Activated naive CD8-positive, alpha-beta T cell treated with anti-CD3 and anti-CD28 coated beads for 36 hours (primary cell): ENCODE measurements at regions not wholly inside any gene's neighbourhood (a gene's known extent, or its start where the extent isn't known, plus 50 kb on each side); places are given as distances from the start of the nearest gene placed in this dataset.
"Not testable (repeated sequence)": the region's sequence is repeated elsewhere in the genome, so short reads cannot be mapped to it uniquely, and the experiment has no call there.

Source experiments
- DNase-seq: peaks from one replicate; pipeline ENCODE4 v3.0.0; 2021
- H3K27ac Mint-ChIP-seq: one replicate; pipeline ENCODE4 v1.8.0; 2022; ENCODE audit warnings: mild to moderate bottlenecking, moderate library complexity, mixed read lengths
- H3K27me3 Mint-ChIP-seq: one replicate; pipeline ENCODE4 v1.8.0; 2022; ENCODE audit warnings: mild to moderate bottlenecking, mixed read lengths
- H3K36me3 Mint-ChIP-seq: one replicate; pipeline ENCODE4 v1.8.0; 2021; ENCODE audit warnings: mild to moderate bottlenecking, mixed read lengths
- H3K4me1 Mint-ChIP-seq: one replicate; pipeline ENCODE4 v1.8.0; 2021; ENCODE audit warnings: mixed read lengths
- H3K4me3 Mint-ChIP-seq: one replicate; pipeline ENCODE4 v1.8.0; 2022; ENCODE audit warnings: mild to moderate bottlenecking, moderate library complexity, mixed read lengths
- H3K9me3 Mint-ChIP-seq: one replicate; pipeline ENCODE4 v1.8.0; 2022; ENCODE audit warnings: mixed read lengths

DNA sequence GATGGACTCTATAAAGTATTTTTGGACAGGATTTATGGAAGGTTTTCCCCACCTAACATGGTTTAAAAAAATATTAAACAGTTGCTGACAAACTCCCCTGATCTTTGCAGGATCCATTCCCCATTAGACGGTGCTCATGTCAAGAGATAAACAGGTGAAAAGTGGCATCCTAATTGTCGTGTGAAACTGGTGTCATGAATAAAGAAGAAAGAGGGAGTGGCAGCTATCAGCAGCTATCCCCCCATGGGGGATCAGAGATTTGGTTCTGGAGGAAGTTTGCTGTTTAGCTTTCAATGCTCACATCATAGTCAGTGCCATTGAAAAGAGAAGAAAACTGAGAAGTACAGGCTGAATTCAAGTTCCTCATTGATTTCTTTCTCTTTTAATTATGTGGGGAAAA lies 329.3 kb upstream of the BRINP1 start:
- Mint-ChIP-seq H3K4me3 (no peak overlapping the region), H3K4me1 (no peaks in the 10 kb centered on the region), H3K9me3 (no peaks in the 10 kb centered on the region), H3K36me3 (no peaks in the 10 kb centered on the region), H3K27me3 (peaks cover 8% of the 10 kb centered on the region), H3K27ac (no peak overlapping the region)
- DNase-seq = no peak

- no peak for DNase-seq
- Mint-ChIP-seq H3K4me3 (no peak overlapping the region), H3K27me3 (peaks cover 8% of the 10 kb centered on the region)
Observed at GRCh38 chr9:119697996-119698395, 328.8 kb upstream of the BRINP1 start.

DNA sequence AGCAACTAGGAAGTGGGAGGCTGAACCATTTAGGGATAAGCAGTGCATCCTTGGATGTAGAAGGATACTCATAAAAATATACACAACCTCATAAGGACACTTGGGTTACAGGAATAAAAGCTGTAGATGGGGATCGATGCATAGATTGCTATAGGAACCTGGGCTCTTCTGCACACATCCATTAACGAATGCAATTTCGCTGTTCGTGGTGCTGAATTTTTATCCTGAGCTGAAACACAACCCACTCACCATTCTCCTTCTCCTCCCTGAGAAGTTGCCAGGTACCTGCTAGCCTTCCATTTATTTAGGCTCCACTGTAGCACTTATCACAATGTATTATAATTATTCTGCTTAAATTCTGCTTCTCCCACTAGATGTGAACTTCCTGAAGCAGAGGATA lies 320.6 kb upstream of the BRINP1 start:
- Mint-ChIP-seq H3K4me3 (no peak overlapping the region), H3K4me1 (no peaks in the 10 kb centered on the region), H3K9me3 (no peaks in the 10 kb centered on the region), H3K27me3 (peaks cover 4% of the 10 kb centered on the region), H3K27ac (no peak overlapping the region), H3K36me3 (no peaks in the 10 kb centered on the region)
- no peak for DNase-seq

More at GRCh38 chr9:119697996-119698395, 328.8 kb upstream of the BRINP1 start:
- Mint-ChIP-seq H3K27ac (no peak overlapping the region), H3K4me1 (no peaks in the 10 kb centered on the region), H3K9me3 (no peaks in the 10 kb centered on the region), H3K36me3 (no peaks in the 10 kb centered on the region)

DNA sequence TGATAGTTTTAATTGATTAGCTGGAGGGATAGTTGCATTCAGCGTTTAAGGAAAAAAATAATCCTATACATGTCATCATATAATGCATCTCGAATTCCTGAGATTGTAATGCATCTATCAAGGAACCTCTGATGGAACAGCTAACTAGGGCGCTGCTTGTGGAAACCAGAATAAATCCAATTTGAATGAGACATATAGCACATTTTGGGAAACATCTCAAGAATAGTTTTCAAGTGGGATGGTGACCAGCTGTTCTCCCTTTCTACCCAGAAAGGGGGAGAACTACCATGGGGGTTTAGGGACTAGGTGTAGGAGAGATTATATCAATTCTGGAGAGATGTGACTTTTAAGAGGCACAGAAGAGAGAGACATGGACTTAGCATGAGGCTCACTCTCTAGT lies 319.3 kb upstream of the BRINP1 start:
- no peaks in the 10 kb centered on the region for H3K27me3 Mint-ChIP-seq
- no peak overlapping the region for H3K27ac Mint-ChIP-seq
- H3K4me1 Mint-ChIP-seq = no peaks in the 10 kb centered on the region
- no peaks in the 10 kb centered on the region for H3K9me3 Mint-ChIP-seq
- H3K4me3 Mint-ChIP-seq = no peak overlapping the region
- no peak for DNase-seq
- H3K36me3 Mint-ChIP-seq = no peaks in the 10 kb centered on the region

DNA sequence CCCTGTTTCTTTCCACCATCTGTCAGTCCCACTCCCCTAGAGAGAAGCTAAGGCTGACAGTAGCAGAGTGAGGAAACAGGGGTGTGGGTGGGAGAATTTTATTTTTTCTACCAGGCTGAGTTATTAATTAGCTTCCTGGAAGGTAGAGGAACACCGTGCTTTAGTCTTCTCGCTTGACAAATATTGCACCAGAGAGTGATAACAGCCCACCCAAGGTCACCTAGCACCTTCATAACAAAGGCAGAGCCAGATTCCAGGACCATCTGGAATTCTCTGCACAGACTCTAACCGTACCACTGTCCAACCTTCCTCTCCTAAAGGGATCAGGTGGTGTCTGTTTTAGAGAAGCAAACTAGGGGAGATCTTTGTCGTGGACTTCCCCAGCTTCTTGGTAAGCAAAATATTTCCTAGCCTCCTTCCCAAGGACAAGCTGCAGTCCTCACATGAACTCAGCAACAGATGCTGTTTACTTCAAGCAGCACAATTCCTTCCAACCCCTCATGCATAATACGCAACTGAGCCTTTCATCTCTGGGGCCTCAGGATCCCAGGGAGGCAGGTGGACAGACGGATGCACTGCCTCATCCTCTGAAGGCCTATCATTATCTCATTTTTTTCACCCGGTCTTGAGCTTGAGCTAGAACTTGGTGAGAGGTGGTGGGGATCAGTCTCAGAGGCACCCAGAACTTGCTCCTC lies 308.7 kb upstream of the BRINP1 start:
- Mint-ChIP-seq H3K36me3 (no peaks in the 10 kb centered on the region), H3K27ac (no peak overlapping the region), H3K27me3 (no peaks in the 10 kb centered on the region), H3K4me1 (no peaks in the 10 kb centered on the region), H3K9me3 (no peaks in the 10 kb centered on the region), H3K4me3 (no peak overlapping the region)
- no peak for DNase-seq

GRCh38 chr9:119675951-119676350 lies 306.7 kb upstream of the BRINP1 start:
- H3K4me1 Mint-ChIP-seq = no peaks in the 10 kb centered on the region
- no peak overlapping the region for H3K27ac Mint-ChIP-seq
- no peak for DNase-seq
- H3K4me3 Mint-ChIP-seq = no peak overlapping the region
- H3K36me3 Mint-ChIP-seq = no peaks in the 10 kb centered on the region
- H3K9me3 Mint-ChIP-seq = no peaks in the 10 kb centered on the region
- no peaks in the 10 kb centered on the region for H3K27me3 Mint-ChIP-seq

- H3K27me3 Mint-ChIP-seq, H3K4me1 Mint-ChIP-seq, H3K9me3 Mint-ChIP-seq, DNase-seq, H3K4me3 Mint-ChIP-seq, H3K36me3 Mint-ChIP-seq, H3K27ac Mint-ChIP-seq: not testable (repeated sequence)
Observed at GRCh38 chr9:119672763-119673162, 303.5 kb upstream of the BRINP1 start.

GRCh38 chr9:119667916-119668315 lies 298.7 kb upstream of the BRINP1 start:
- Mint-ChIP-seq H3K36me3 (no peaks in the 10 kb centered on the region), H3K4me3 (no peak overlapping the region), H3K27me3 (peaks cover 5% of the 10 kb centered on the region), H3K4me1 (no peaks in the 10 kb centered on the region), H3K9me3 (no peaks in the 10 kb centered on the region), H3K27ac (no peak overlapping the region)
- DNase-seq = no peak

GRCh38 chr9:119667163-119667562 lies 297.9 kb upstream of the BRINP1 start:
- Mint-ChIP-seq H3K9me3 (no peaks in the 10 kb centered on the region), H3K27me3 (peaks cover 5% of the 10 kb centered on the region), H3K27ac (no peak overlapping the region), H3K4me3 (no peak overlapping the region), H3K36me3 (no peaks in the 10 kb centered on the region), H3K4me1 (no peaks in the 10 kb centered on the region)
- DNase-seq = no peak

GRCh38 chr9:119662329-119662728 lies 293.1 kb upstream of the BRINP1 start:
- Mint-ChIP-seq H3K27me3 (no peaks in the 10 kb centered on the region), H3K4me1 (no peaks in the 10 kb centered on the region), H3K4me3 (no peak overlapping the region), H3K36me3 (no peaks in the 10 kb centered on the region), H3K9me3 (no peaks in the 10 kb centered on the region), H3K27ac (no peak overlapping the region)
- DNase-seq = no peak

DNA sequence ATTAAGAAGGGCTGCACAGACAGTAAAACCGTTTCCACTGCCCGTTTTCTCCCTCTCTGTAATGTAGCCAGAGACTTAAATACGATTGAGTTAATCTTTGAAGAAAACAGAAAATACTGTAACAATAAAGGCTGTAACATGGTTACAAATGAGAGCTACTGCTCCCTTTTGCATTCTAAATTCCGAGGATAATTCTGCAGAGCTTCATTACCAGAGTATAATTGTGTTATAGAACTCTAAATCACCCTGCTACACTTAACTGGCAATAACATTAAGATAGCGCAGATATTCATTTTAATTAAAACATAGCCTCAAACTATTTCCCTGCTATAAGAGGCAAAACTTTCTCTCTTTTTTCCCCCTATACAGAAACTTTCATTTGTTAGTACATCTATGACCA lies 283.7 kb upstream of the BRINP1 start:
- Mint-ChIP-seq H3K4me3 (no peak overlapping the region), H3K9me3 (no peaks in the 10 kb centered on the region), H3K27ac (no peak overlapping the region), H3K4me1 (no peaks in the 10 kb centered on the region), H3K27me3 (no peaks in the 10 kb centered on the region), H3K36me3 (no peaks in the 10 kb centered on the region)
- DNase-seq = no peak

- DNase-seq = no peak
- no peaks in the 10 kb centered on the region for H3K27me3 Mint-ChIP-seq
- H3K4me1 Mint-ChIP-seq = no peaks in the 10 kb centered on the region
- H3K4me3 Mint-ChIP-seq = no peak overlapping the region
- peaks cover 4% of the 10 kb centered on the region for H3K9me3 Mint-ChIP-seq
- no peak overlapping the region for H3K27ac Mint-ChIP-seq
- H3K36me3 Mint-ChIP-seq = no peaks in the 10 kb centered on the region
Observed at GRCh38 chr9:119649205-119649604, 280.0 kb upstream of the BRINP1 start.

- H3K27ac Mint-ChIP-seq = no peak overlapping the region
- H3K36me3 Mint-ChIP-seq = no peaks in the 10 kb centered on the region
- no peak for DNase-seq
- H3K4me3 Mint-ChIP-seq = no peak overlapping the region
- no peaks in the 10 kb centered on the region for H3K4me1 Mint-ChIP-seq
- H3K9me3 Mint-ChIP-seq = peaks cover 5% of the 10 kb centered on the region
- no peaks in the 10 kb centered on the region for H3K27me3 Mint-ChIP-seq
Observed at GRCh38 chr9:119639287-119639955, 270.2 kb upstream of the BRINP1 start.

DNA sequence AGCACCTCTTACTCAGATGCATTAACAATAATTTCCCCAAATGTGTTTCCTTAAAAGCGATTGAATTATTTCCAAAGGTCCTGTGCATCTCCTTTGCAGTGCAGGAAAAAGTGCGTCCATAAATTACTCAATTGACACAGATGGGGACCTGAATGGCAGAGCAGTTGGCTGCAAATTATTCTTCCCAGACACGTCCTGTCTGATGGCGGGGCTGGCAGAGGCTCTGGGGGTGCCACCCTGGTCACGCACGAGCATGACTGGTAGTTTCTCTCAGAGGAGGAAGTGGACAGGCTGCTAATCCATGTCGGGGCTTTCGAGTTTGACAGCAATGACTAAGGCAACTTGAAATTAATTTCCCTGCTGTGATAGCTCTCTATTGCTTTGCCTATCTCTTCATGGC lies 264.8 kb upstream of the BRINP1 start:
- Mint-ChIP-seq H3K36me3 (no peaks in the 10 kb centered on the region), H3K9me3 (peaks cover 5% of the 10 kb centered on the region), H3K4me1 (no peaks in the 10 kb centered on the region), H3K4me3 (no peak overlapping the region), H3K27ac (no peak overlapping the region), H3K27me3 (no peaks in the 10 kb centered on the region)
- DNase-seq = no peak

DNA sequence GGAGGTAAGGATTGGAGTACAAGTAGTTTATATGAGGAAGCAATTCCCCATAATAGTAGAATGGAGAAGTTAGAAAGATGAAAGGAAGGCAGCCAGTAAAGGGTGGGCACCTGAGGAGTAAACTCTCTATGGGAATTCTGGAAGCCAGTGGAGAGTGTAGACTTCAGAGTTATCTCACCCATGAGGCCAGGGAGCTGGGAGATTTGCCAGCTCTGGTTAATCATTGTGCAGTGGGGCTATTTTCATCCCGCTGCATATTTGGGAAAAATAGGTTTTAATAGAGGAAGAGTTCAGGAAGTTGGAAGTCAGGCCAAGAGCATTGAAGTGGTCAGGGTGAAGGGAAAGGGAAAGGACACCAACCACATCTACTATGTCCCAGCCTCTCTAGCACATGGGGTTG lies 242.3 kb upstream of the BRINP1 start:
- Mint-ChIP-seq H3K4me1 (no peaks in the 10 kb centered on the region), H3K27ac (no peak overlapping the region), H3K36me3 (no peaks in the 10 kb centered on the region), H3K4me3 (no peak overlapping the region), H3K9me3 (peaks cover 3% of the 10 kb centered on the region), H3K27me3 (peaks cover 4% of the 10 kb centered on the region)
- DNase-seq = no peak

- Mint-ChIP-seq H3K36me3 (peaks cover 1% of the 10 kb centered on the region), H3K27me3 (peaks cover 4% of the 10 kb centered on the region), H3K27ac (no peak overlapping the region), H3K9me3 (peaks cover 7% of the 10 kb centered on the region), H3K4me1 (no peaks in the 10 kb centered on the region), H3K4me3 (no peak overlapping the region)
- DNase-seq = no peak
Observed at GRCh38 chr9:119609277-119609971, 240.2 kb upstream of the BRINP1 start.
